LoVo (cell line): ENCODE measurements at regions not wholly inside any gene's neighbourhood (a gene's known extent, or its start where the extent isn't known, plus 50 kb on each side); places are given as distances from the start of the nearest gene placed in this dataset.
"Not testable (repeated sequence)": the region's sequence is repeated elsewhere in the genome, so short reads cannot be mapped to it uniquely, and the experiment has no call there.

Experiments
- DNase-seq: peaks from one replicate; pipeline ENCODE4 v3.0.0-alpha.2; 2016; ENCODE audit warnings: low spot score

- no peak for DNase-seq
Measured at GRCh38 chr7:65800890-65801341, 72.0 kb upstream of the VKORC1L1 start.

DNA sequence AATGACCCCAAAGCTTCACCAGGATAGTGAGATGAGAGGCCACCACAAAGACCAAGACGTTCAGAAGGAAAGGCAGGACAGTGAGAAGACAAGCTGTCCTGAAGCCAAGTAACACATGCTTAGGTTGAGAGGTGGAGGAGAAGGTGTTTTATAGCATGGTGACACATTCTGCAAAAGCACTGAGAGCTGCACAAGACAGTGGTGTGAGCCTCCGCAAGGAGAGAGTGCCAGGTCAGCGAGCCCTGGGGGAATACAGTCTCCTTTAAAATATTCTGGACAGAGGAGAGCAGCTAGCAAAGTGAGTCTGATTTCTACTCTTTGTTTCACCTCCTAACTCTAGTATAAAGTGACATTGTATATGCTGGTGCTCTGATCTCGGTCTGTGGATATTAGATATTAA, 68.0 kb upstream of the VKORC1L1 start:
- DNase-seq, result no peak

- not testable (repeated sequence) for DNase-seq
Measured at GRCh38 chr7:65807067-65807466, 65.8 kb upstream of the VKORC1L1 start.

DNA sequence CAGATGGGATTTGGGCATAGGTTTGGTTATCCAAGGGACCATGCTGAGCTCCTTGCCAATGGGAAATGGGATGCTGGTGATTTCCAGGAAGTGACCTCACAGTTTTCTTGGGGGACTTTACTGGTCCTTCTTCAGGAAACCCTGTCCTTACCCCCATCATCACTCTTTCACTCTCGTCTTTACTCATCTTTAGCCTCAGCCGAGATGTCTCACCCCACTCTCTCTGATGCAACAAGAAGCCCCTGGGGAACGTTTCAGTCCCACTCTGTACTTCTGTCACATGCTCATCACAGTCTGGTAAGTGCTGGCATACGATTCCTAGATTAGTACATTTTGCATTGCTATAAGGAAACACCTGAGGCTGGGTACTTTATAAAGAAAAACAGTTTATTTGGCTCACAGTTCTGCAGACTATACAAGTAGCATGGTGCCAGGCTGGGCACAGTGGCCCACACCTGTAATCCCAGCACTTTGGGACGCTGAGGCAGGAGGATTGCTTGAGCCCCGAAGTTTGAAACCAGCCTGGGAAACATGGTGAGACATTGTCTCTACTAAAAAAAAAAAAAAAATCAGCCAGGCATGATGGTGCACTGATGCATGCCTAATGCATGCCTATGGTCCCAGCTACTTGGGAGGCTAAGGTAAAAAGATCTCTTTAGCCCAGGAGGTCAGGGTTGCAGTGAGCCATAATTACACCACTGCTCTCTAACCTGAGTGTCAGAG, 63.5 kb upstream of the VKORC1L1 start:
- DNase-seq, result no peak

GRCh38 chr7:65809982-65810288, 62.9 kb upstream of the VKORC1L1 start:
- no peak for DNase-seq

DNA sequence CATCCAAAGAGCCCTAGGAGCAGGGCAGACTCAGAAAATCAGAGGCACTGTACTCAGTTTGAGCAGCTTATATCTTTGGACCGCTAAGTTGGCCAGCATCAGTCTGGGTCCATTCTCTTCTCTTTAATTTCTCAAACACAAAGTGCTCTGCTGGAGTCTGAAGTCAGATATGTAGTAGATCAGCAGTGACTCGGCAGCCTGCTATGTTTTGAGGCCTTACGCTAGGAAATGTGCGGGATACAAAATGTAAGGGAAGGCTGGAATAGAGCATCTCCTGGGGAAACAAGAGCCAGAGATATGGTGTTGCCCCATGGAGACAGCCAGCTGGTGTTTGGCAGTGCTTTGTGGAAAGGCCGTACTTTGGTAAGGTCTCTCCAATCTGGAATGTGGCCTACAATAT, 60.6 kb upstream of the VKORC1L1 start:
- no peak for DNase-seq

- DNase-seq, result not testable (repeated sequence)
Measured at GRCh38 chr7:65814556-65815167, 58.2 kb upstream of the VKORC1L1 start.

GRCh38 chr7:65820287-65820950, 52.5 kb upstream of the VKORC1L1 start:
- no peak for DNase-seq
